LNCaP clone FGC (cell line): ENCODE measurements at regions not wholly inside any gene's neighbourhood (a gene's known extent, or its start where the extent isn't known, plus 50 kb on each side); places are given as distances from the start of the nearest gene placed in this dataset.
"Not testable (repeated sequence)": the region's sequence is repeated elsewhere in the genome, so short reads cannot be mapped to it uniquely, and the experiment has no call there.

ENCODE experiments used
- DNase-seq: peaks from one replicate; pipeline ENCODE4 v3.0.0-alpha.2; 2011; ENCODE audit warnings: low read depth
- H3K4me3 ChIP-seq: 2 replicates; pipeline ENCODE4 v1.5.1; 2011; ENCODE audit warnings: mild to moderate bottlenecking, low read depth, low read length, control low read depth
- TF ChIP-seq, protein P1 (sequence below): IDR thresholded peaks from 2 replicates; pipeline ENCODE4 v1.5.1; 2012; ENCODE audit warnings: mild to moderate bottlenecking; ENCODE audit not compliant: control insufficient read depth, insufficient read depth; ENCODE audit errors: extremely low read depth

DNA sequence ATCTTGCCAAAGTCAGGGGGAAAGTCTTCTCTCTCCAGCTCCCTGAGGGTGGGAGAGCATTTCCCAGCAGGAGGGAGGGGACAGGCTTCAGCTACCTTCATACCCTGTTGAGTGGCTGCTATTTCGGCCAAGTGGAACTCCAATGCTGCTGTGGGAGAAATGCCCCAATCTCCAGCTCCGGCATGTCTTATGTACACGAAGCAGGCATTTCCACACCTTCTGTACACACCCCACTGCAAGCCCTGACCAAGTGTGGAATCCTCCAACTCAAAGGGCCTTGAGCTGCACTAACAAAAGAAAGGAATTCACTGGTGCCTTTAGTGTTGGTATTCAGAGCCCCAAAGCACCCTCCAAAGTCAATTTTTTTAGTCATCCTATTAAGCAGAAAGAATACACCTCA lies 313.6 kb upstream of the NT5E start:
- TF ChIP-seq, protein P1, sequence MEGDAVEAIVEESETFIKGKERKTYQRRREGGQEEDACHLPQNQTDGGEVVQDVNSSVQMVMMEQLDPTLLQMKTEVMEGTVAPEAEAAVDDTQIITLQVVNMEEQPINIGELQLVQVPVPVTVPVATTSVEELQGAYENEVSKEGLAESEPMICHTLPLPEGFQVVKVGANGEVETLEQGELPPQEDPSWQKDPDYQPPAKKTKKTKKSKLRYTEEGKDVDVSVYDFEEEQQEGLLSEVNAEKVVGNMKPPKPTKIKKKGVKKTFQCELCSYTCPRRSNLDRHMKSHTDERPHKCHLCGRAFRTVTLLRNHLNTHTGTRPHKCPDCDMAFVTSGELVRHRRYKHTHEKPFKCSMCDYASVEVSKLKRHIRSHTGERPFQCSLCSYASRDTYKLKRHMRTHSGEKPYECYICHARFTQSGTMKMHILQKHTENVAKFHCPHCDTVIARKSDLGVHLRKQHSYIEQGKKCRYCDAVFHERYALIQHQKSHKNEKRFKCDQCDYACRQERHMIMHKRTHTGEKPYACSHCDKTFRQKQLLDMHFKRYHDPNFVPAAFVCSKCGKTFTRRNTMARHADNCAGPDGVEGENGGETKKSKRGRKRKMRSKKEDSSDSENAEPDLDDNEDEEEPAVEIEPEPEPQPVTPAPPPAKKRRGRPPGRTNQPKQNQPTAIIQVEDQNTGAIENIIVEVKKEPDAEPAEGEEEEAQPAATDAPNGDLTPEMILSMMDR = no peak

GRCh38 chr6:85135376-85136094 lies 314.3 kb upstream of the NT5E start:
- H3K4me3 ChIP-seq = no peak overlapping the region
- TF ChIP-seq, protein P1 = no peak
- no peak for DNase-seq

More for the DNA sequence above, 313.6 kb upstream of the NT5E start:
- no peak for DNase-seq
- H3K4me3 ChIP-seq = no peak overlapping the region

- TF ChIP-seq, protein P1 = no peak
- H3K4me3 ChIP-seq = no peak overlapping the region
- DNase-seq = no peak
These were observed 315.7 kb upstream of the NT5E start for GRCh38 chr6:85134172-85134571.

DNA sequence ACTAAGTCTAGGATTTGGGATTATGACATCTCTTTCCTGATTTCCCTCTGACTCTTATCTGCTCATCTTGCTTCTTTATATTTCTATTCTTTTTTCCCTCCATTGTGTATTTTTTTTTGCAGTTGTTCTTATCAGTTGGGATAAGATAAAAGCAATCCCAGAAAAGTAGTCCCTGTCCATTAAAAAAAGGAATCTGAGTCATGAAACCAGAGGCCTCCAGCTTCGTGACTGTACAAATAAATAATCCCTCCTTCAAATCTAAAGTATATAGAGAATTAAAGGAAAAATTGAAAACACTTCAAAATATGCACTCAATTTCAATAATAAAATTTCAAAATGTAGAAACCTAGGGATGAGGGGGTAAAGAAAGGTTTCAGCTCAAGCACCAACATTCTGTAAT lies 317.8 kb upstream of the NT5E start:
- H3K4me3 ChIP-seq = no peak overlapping the region
- TF ChIP-seq, protein P1 = no peak
- no peak for DNase-seq

- TF ChIP-seq, protein P1 = no peak
- H3K4me3 ChIP-seq = no peak overlapping the region
- no peak for DNase-seq
These were observed 319.1 kb upstream of the NT5E start for GRCh38 chr6:85130743-85131142.

DNA sequence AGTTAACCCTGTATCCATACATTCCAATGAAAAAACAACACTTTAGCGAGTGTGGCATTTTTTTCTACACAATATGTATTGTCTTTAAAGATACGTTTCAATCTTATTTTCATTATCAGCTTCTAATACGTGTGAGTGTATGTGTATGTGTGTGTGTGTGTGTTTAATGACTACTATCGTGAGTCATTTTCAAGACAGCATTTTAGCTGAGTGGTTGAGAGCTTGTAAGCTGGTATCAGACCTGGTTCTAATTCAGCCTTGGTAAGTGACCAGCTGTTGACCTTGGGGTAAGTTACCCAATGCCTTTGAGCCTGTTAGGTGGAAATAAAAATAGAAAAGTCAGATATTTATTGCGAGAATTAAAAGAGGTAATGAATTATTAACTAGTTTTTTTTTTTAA lies 320.0 kb upstream of the NT5E start:
- TF ChIP-seq, protein P1 = no peak
- H3K4me3 ChIP-seq = no peak overlapping the region
- no peak for DNase-seq

DNA sequence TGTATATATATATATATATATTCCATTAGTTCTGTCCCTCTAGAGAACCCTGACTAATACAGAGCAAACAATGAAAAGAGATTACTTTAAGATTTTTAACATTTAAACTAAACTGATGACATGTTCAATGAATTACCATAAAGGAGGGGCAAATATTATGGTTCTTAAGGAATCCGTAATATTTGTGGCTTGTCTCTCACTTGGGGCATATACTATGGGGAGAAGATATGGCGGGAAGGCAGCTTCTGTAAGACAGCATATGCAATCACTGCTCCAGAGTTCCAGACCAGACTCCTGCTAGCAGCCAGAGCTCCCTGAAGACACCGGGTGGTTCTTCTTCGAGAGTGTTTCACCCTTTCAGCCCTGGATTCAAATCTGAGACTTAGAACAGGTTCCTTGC lies 321.1 kb upstream of the NT5E start:
- no peak for DNase-seq
- TF ChIP-seq, protein P1 = no peak
- no peak overlapping the region for H3K4me3 ChIP-seq

DNA sequence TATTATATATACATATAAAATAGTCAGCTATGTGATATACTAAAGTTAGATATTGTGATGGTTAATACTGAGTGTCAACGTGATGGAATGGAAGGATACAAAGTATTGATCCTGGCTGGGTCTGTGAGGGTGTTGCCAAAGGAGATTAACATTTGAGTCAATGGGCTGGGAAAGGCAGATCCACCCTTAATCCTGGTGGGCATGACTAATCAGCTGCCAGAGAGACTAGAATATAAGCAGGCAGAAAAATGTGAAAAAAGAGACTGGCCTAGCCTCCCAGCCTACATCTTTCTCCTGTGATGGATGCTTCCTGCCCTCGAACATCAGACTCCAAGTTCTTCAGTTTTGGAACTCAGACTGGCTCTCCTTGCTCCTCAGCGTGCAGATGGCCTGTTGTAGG lies 321.6 kb upstream of the NT5E start:
- H3K4me3 ChIP-seq, DNase-seq: not testable (repeated sequence)
